ENCODE measurements at regions not wholly inside any gene's neighbourhood (a gene's known extent, or its start where the extent isn't known, plus 50 kb on each side); places are given as distances from the start of the nearest gene placed in this dataset.

GRCh38 chr4:189792924-189793618 lies 147.6 kb upstream of the FRG1 start:
- TF ChIP-seq CTCF (IDR thresholded peaks at IDR 0.05) (peak; percentile 37 to 60 (median 56)), POLR2A (IDR thresholded peaks at IDR 0.05) (no peak)
